ENCODE measurements at regions not wholly inside any gene's neighbourhood (a gene's known extent, or its start where the extent isn't known, plus 50 kb on each side); places are given as distances from the start of the nearest gene placed in this dataset.

- ATAC-seq (replicated peaks in 1 of 4) (no peak), DNase-seq (no peak)
- ChIA-PET POLR2A (no interaction called here), CTCF (no interaction called here)
- Histone ChIP-seq H3K9me3 (no peaks in the 10 kb centered on the region), H3K36me3 (ENCODE audit: control insufficient read depth in 2 of 2, extremely low read depth in 1 of 2, insufficient read depth in 1 of 2, low read length in 1 of 2) (no peaks in the 10 kb centered on the region), H3K4me1 (ENCODE audit: control insufficient read depth in 1 of 2, extremely low read depth in 1 of 2, insufficient read depth in 2 of 2, low read length in 2 of 2) (no peaks in the 10 kb centered on the region), H3K27me3 (replicated peaks in 1 of 2; ENCODE audit: control insufficient read depth in 2 of 2, extremely low read depth in 1 of 2, insufficient read depth in 2 of 2, low read length in 1 of 2) (peaks cover 0 to 20% of the 10 kb centered on the region in 2 experiments), H3K27ac (ENCODE audit: low read length) (no peak overlapping the region), H3K4me3 (ENCODE audit: control insufficient read depth in 1 of 2, extremely low read depth in 1 of 2, low read length in 1 of 2) (no peak overlapping the region)
- Mint-ChIP-seq H3K4me3 (no peak overlapping the region), H3K27ac (no peak overlapping the region), H3K27me3 (peaks cover 8 to 9% of the 10 kb centered on the region in 2 donors), H3K4me1 (no peaks in the 10 kb centered on the region), H3K36me3 (no peaks in the 10 kb centered on the region), H3K9me3 (no peaks in the 10 kb centered on the region)
- 74% methylated on average over 12 of the region's 15 CpGs for WGBS (ENCODE audit: insufficient coverage)
Measured at GRCh38 chr22:49092716-49093115, 735.0 kb downstream of the BRD1 start.

GRCh38 chr22:49091917-49092545 is 735.6 kb downstream of the BRD1 start:
- Histone ChIP-seq H3K27me3 (replicated peaks in 1 of 2; ENCODE audit: control insufficient read depth in 2 of 2, extremely low read depth in 1 of 2, insufficient read depth in 2 of 2, low read length in 1 of 2) (peaks cover 0 to 22% of the 10 kb centered on the region in 2 experiments), H3K36me3 (ENCODE audit: control insufficient read depth in 2 of 2, extremely low read depth in 1 of 2, insufficient read depth in 1 of 2, low read length in 1 of 2) (no peaks in the 10 kb centered on the region), H3K9me3 (no peaks in the 10 kb centered on the region), H3K27ac (ENCODE audit: low read length) (no peak overlapping the region), H3K4me1 (ENCODE audit: control insufficient read depth in 1 of 2, extremely low read depth in 1 of 2, insufficient read depth in 2 of 2, low read length in 2 of 2) (no peaks in the 10 kb centered on the region), H3K4me3 (ENCODE audit: control insufficient read depth in 1 of 2, extremely low read depth in 1 of 2, low read length in 1 of 2) (no peak overlapping the region)
- DNase-seq (no peak), ATAC-seq (replicated peaks in 1 of 4) (no peak)
- ChIA-PET POLR2A (no interaction called here), CTCF (no interaction called here)
- no peaks in the 10 kb centered on the region for H3K4me1 Mint-ChIP-seq
- H3K27ac Mint-ChIP-seq, result no peak overlapping the region
- H3K27me3 Mint-ChIP-seq, result peaks cover 8 to 10% of the 10 kb centered on the region in 2 donors
- no peak overlapping the region for H3K4me3 Mint-ChIP-seq
- H3K9me3 Mint-ChIP-seq, result no peaks in the 10 kb centered on the region
- no peaks in the 10 kb centered on the region for H3K36me3 Mint-ChIP-seq
- WGBS (ENCODE audit: insufficient coverage), result 73% methylated on average over 11 of the region's 13 CpGs

- ChIA-PET CTCF (no interaction called here), POLR2A (no interaction called here)
- no peaks in the 10 kb centered on the region for H3K36me3 ChIP-seq (ENCODE audit: control insufficient read depth in 2 of 2, extremely low read depth in 1 of 2, insufficient read depth in 1 of 2, low read length in 1 of 2)
- Mint-ChIP-seq H3K36me3 (no peaks in the 10 kb centered on the region), H3K27me3 (peaks cover 8 to 11% of the 10 kb centered on the region in 2 donors), H3K27ac (no peak overlapping the region), H3K4me1 (no peaks in the 10 kb centered on the region), H3K4me3 (no peak overlapping the region), H3K9me3 (no peaks in the 10 kb centered on the region)
- H3K4me3 ChIP-seq (ENCODE audit: control insufficient read depth in 1 of 2, extremely low read depth in 1 of 2, low read length in 1 of 2), result no peak overlapping the region
- H3K4me1 ChIP-seq (ENCODE audit: control insufficient read depth in 1 of 2, extremely low read depth in 1 of 2, insufficient read depth in 2 of 2, low read length in 2 of 2), result no peaks in the 10 kb centered on the region
- no peaks in the 10 kb centered on the region for H3K9me3 ChIP-seq
- peaks cover 0 to 27% of the 10 kb centered on the region in 2 experiments for H3K27me3 ChIP-seq (replicated peaks in 1 of 2; ENCODE audit: control insufficient read depth in 2 of 2, extremely low read depth in 1 of 2, insufficient read depth in 2 of 2, low read length in 1 of 2)
- no peak overlapping the region for H3K27ac ChIP-seq (ENCODE audit: low read length)
- 85% methylated on average over 19 of the region's 19 CpGs for WGBS (ENCODE audit: insufficient coverage)
- ATAC-seq (replicated peaks in 1 of 4) (no peak), DNase-seq (no peak)
Measured at GRCh38 chr22:49091451-49091850, 736.2 kb downstream of the BRD1 start.

GRCh38 chr22:49090853-49091135 is 736.9 kb downstream of the BRD1 start:
- no peak overlapping the region for H3K27ac ChIP-seq (ENCODE audit: low read length)
- no peak overlapping the region for H3K4me3 Mint-ChIP-seq
- POLR2A ChIA-PET, result no interaction called here
- no peak overlapping the region for H3K4me3 ChIP-seq (ENCODE audit: control insufficient read depth in 1 of 2, extremely low read depth in 1 of 2, low read length in 1 of 2)
- no peaks in the 10 kb centered on the region for H3K4me1 ChIP-seq (ENCODE audit: control insufficient read depth in 1 of 2, extremely low read depth in 1 of 2, insufficient read depth in 2 of 2, low read length in 2 of 2)
- no peaks in the 10 kb centered on the region for H3K4me1 Mint-ChIP-seq
- H3K36me3 Mint-ChIP-seq, result no peaks in the 10 kb centered on the region
- DNase-seq (no peak), ATAC-seq (replicated peaks in 1 of 4) (no peak)
- 74% methylated on average over 10 of the region's 10 CpGs for WGBS (ENCODE audit: insufficient coverage)
- CTCF ChIA-PET, result no interaction called here
- H3K9me3 ChIP-seq, result no peaks in the 10 kb centered on the region
- peaks cover 10 to 15% of the 10 kb centered on the region in 2 donors for H3K27me3 Mint-ChIP-seq
- no peaks in the 10 kb centered on the region for H3K36me3 ChIP-seq (ENCODE audit: control insufficient read depth in 2 of 2, extremely low read depth in 1 of 2, insufficient read depth in 1 of 2, low read length in 1 of 2)
- no peak overlapping the region for H3K27ac Mint-ChIP-seq
- no peaks in the 10 kb centered on the region for H3K9me3 Mint-ChIP-seq
- peaks cover 0 to 27% of the 10 kb centered on the region in 2 experiments for H3K27me3 ChIP-seq (replicated peaks in 1 of 2; ENCODE audit: control insufficient read depth in 2 of 2, extremely low read depth in 1 of 2, insufficient read depth in 2 of 2, low read length in 1 of 2)

GRCh38 chr22:49090061-49090852 is 737.4 kb downstream of the BRD1 start:
- peaks cover 0 to 27% of the 10 kb centered on the region in 2 experiments for H3K27me3 ChIP-seq (replicated peaks in 1 of 2; ENCODE audit: control insufficient read depth in 2 of 2, extremely low read depth in 1 of 2, insufficient read depth in 2 of 2, low read length in 1 of 2)
- no peak for DNase-seq
- Mint-ChIP-seq H3K4me1 (no peaks in the 10 kb centered on the region), H3K27me3 (peaks cover 12 to 17% of the 10 kb centered on the region in 2 donors), H3K36me3 (no peaks in the 10 kb centered on the region), H3K27ac (no peak overlapping the region), H3K9me3 (no peaks in the 10 kb centered on the region), H3K4me3 (no peak overlapping the region)
- no peaks in the 10 kb centered on the region for H3K9me3 ChIP-seq
- H3K36me3 ChIP-seq (ENCODE audit: control insufficient read depth in 2 of 2, extremely low read depth in 1 of 2, insufficient read depth in 1 of 2, low read length in 1 of 2), result no peaks in the 10 kb centered on the region
- ChIA-PET POLR2A (no interaction called here), CTCF (no interaction called here)
- no peaks in the 10 kb centered on the region for H3K4me1 ChIP-seq (ENCODE audit: control insufficient read depth in 1 of 2, extremely low read depth in 1 of 2, insufficient read depth in 2 of 2, low read length in 2 of 2)
- no peak overlapping the region for H3K27ac ChIP-seq (ENCODE audit: low read length)
- ATAC-seq (replicated peaks in 1 of 4), result no peak
- WGBS (ENCODE audit: insufficient coverage), result 85% methylated on average over 20 of the region's 20 CpGs
- H3K4me3 ChIP-seq (ENCODE audit: control insufficient read depth in 1 of 2, extremely low read depth in 1 of 2, low read length in 1 of 2), result no peak overlapping the region

GRCh38 chr22:49088801-49089791 is 738.6 kb downstream of the BRD1 start:
- H3K4me3 ChIP-seq (ENCODE audit: control insufficient read depth in 1 of 2, extremely low read depth in 1 of 2, low read length in 1 of 2), result no peak overlapping the region
- no peak overlapping the region for H3K27ac Mint-ChIP-seq
- CTCF ChIA-PET, result no interaction called here
- no peaks in the 10 kb centered on the region for H3K4me1 Mint-ChIP-seq
- 69% methylated on average over 34 of the region's 35 CpGs for WGBS (ENCODE audit: insufficient coverage)
- DNase-seq (no peak), ATAC-seq (replicated peaks in 1 of 4) (no peak)
- no peaks in the 10 kb centered on the region for H3K36me3 ChIP-seq (ENCODE audit: control insufficient read depth in 2 of 2, extremely low read depth in 1 of 2, insufficient read depth in 1 of 2, low read length in 1 of 2)
- H3K4me3 Mint-ChIP-seq, result no peak overlapping the region
- H3K27me3 ChIP-seq (replicated peaks in 1 of 2; ENCODE audit: control insufficient read depth in 2 of 2, extremely low read depth in 1 of 2, insufficient read depth in 2 of 2, low read length in 1 of 2), result peaks cover 0 to 27% of the 10 kb centered on the region in 2 experiments
- peaks cover 12 to 17% of the 10 kb centered on the region in 2 donors for H3K27me3 Mint-ChIP-seq
- POLR2A ChIA-PET, result no interaction called here
- no peak overlapping the region for H3K27ac ChIP-seq (ENCODE audit: low read length)
- H3K4me1 ChIP-seq (ENCODE audit: control insufficient read depth in 1 of 2, extremely low read depth in 1 of 2, insufficient read depth in 2 of 2, low read length in 2 of 2), result no peaks in the 10 kb centered on the region
- no peaks in the 10 kb centered on the region for H3K9me3 ChIP-seq
- no peaks in the 10 kb centered on the region for H3K9me3 Mint-ChIP-seq
- H3K36me3 Mint-ChIP-seq, result no peaks in the 10 kb centered on the region

Measured in T-cell (primary cell).